Breast epithelium (tissue), 4 donors: ENCODE measurements at regions not wholly inside any gene's neighbourhood (a gene's known extent, or its start where the extent isn't known, plus 50 kb on each side); places are given as distances from the start of the nearest gene placed in this dataset.

ENCODE experiments used
- DNase-seq, 2 donors: peaks; one replicate each; pipeline ENCODE4 v3.0.0-alpha.2; 2019; ENCODE audit warnings: low spot score in 2 of 2
- H3K27ac ChIP-seq, 2 donors: fragments of 200-600 bp; sonication (generic) in 1 of 2; one replicate each; pipeline ENCODE4 v1.5.1; 2016 to 2019; ENCODE audit warnings: mild to moderate bottlenecking in 1 of 2
- H3K27me3 ChIP-seq, 2 donors: fragments of 200-600 bp; sonication (generic) in 1 of 2; one replicate each; pipeline versions ENCODE4 v1.5.1 to v1.6.0; 2017 to 2019; ENCODE audit warnings: control low read depth in 1 of 2, mild to moderate bottlenecking in 1 of 2
- H3K36me3 ChIP-seq: fragments of 200-600 bp; one replicate; pipeline ENCODE4 v1.5.1; 2019
- H3K4me1 ChIP-seq, 2 donors: fragments of 200-600 bp; sonication (generic); one replicate each; pipeline ENCODE4 v1.5.1; 2016 to 2019; ENCODE audit warnings: control low read depth in 1 of 2
- H3K4me3 ChIP-seq, 3 donors: fragments of 200-600 bp; sonication (generic); 1 replicate in 2 of 3; 2 replicates in 1 of 3; pipeline ENCODE4 v1.5.1; 2016 to 2019; ENCODE audit warnings: mild to moderate bottlenecking in 3 of 3, moderate library complexity in 2 of 3
- H3K9me3 ChIP-seq, 2 donors: fragments of 200-600 bp; sonication (generic) in 1 of 2; one replicate each; pipeline ENCODE4 v1.5.1; 2016 to 2019; ENCODE audit warnings: control low read depth in 1 of 2
- CTCF ChIP-seq, 3 donors: fragments of 450-650 bp; IDR thresholded peaks; one replicate each; pipeline ENCODE4 v1.5.1; 2016 to 2017; ENCODE audit warnings: antibody characterized with exemption in 3 of 3, mild to moderate bottlenecking in 3 of 3, moderate library complexity in 3 of 3
- POLR2A ChIP-seq: fragments of 450-650 bp; IDR thresholded peaks from one replicate; pipeline ENCODE4 v1.6.1; 2016; ENCODE audit warnings: antibody characterized with exemption, mild to moderate bottlenecking, moderate library complexity
- POLR2AphosphoS5 ChIP-seq, 3 donors: sonication (generic); formaldehyde crosslinking; IDR thresholded peaks; one replicate each; pipeline ENCODE4 v1.6.1; 2017; ENCODE audit warnings: antibody characterized with exemption in 3 of 3
- intact Hi-C: fragments of 100-400 bp; cut with DNase I; formaldehyde crosslinking; loops from one replicate; pipeline ENCODE4 v1.15.1; 2023; ENCODE audit warnings: low total_unique reads

- intact Hi-C loops, result no loop called here
- no peak for DNase-seq
- no peaks in the 10 kb centered on the region for H3K9me3 ChIP-seq
- H3K4me1 ChIP-seq, result no peaks in the 10 kb centered on the region
- no peak overlapping the region for H3K27ac ChIP-seq
- no peak for TF ChIP-seq CTCF (IDR thresholded peaks at IDR 0.05)
- no peak for TF ChIP-seq POLR2AphosphoS5 (IDR thresholded peaks at IDR 0.05)
- TF ChIP-seq POLR2A, result no peak
- H3K36me3 ChIP-seq, result no peaks in the 10 kb centered on the region
- no peaks in the 10 kb centered on the region for H3K27me3 ChIP-seq
- H3K4me3 ChIP-seq, result no peak overlapping the region
Observed at GRCh38 chr5:125720721-125721120, 702.5 kb upstream of the GRAMD2B start.

GRCh38 chr5:125722550-125722949, 700.7 kb upstream of the GRAMD2B start:
- H3K27ac ChIP-seq, result no peak overlapping the region
- H3K4me3 ChIP-seq, result no peak overlapping the region
- DNase-seq, result no peak
- TF ChIP-seq POLR2A (no peak), POLR2AphosphoS5 (IDR thresholded peaks at IDR 0.05) (no peak), CTCF (IDR thresholded peaks at IDR 0.05) (no peak)
- no peaks in the 10 kb centered on the region for H3K9me3 ChIP-seq
- no peaks in the 10 kb centered on the region for H3K27me3 ChIP-seq
- intact Hi-C loops, result no loop called here
- no peaks in the 10 kb centered on the region for H3K36me3 ChIP-seq
- H3K4me1 ChIP-seq, result no peaks in the 10 kb centered on the region

GRCh38 chr5:125725691-125726090, 697.5 kb upstream of the GRAMD2B start:
- Histone ChIP-seq H3K4me3 (no peak overlapping the region), H3K9me3 (no peaks in the 10 kb centered on the region), H3K36me3 (no peaks in the 10 kb centered on the region), H3K27ac (no peak overlapping the region), H3K27me3 (no peaks in the 10 kb centered on the region), H3K4me1 (no peaks in the 10 kb centered on the region)
- intact Hi-C loops, result no loop called here
- no peak for DNase-seq
- TF ChIP-seq CTCF (IDR thresholded peaks at IDR 0.05) (no peak), POLR2A (no peak), POLR2AphosphoS5 (IDR thresholded peaks at IDR 0.05) (no peak)

- no peak overlapping the region for H3K4me3 ChIP-seq
- no peaks in the 10 kb centered on the region for H3K4me1 ChIP-seq
- TF ChIP-seq POLR2AphosphoS5 (IDR thresholded peaks at IDR 0.05), result no peak
- no peak for TF ChIP-seq POLR2A
- no peak for TF ChIP-seq CTCF (IDR thresholded peaks at IDR 0.05)
- no peaks in the 10 kb centered on the region for H3K27me3 ChIP-seq
- no peaks in the 10 kb centered on the region for H3K36me3 ChIP-seq
- no peak overlapping the region for H3K27ac ChIP-seq
- no peaks in the 10 kb centered on the region for H3K9me3 ChIP-seq
- no peak for DNase-seq
- intact Hi-C loops, result no loop called here
Observed at GRCh38 chr5:125743939-125744338, 679.3 kb upstream of the GRAMD2B start.

- Histone ChIP-seq H3K4me3 (no peak overlapping the region), H3K36me3 (no peaks in the 10 kb centered on the region), H3K4me1 (no peaks in the 10 kb centered on the region), H3K27ac (no peak overlapping the region), H3K9me3 (no peaks in the 10 kb centered on the region), H3K27me3 (no peaks in the 10 kb centered on the region)
- intact Hi-C loops, result no loop called here
- TF ChIP-seq CTCF (IDR thresholded peaks at IDR 0.05), result no peak
- no peak for TF ChIP-seq POLR2AphosphoS5 (IDR thresholded peaks at IDR 0.05)
- TF ChIP-seq POLR2A, result no peak
- no peak for DNase-seq
Observed at GRCh38 chr5:125746917-125747316, 676.3 kb upstream of the GRAMD2B start.
